Mucosa of descending colon (tissue), 3 donors: ENCODE measurements at regions not wholly inside any gene's neighbourhood (a gene's known extent, or its start where the extent isn't known, plus 50 kb on each side); places are given as distances from the start of the nearest gene placed in this dataset.
A peak's percentile ranks its signal among the peaks of the same experiment; 100 is the strongest.

Experiments used
- ATAC-seq: fragments of 200-7000 bp; cut with Tn5 transposase; one replicate; pipeline ENCODE4 v1.9.1; 2020; ENCODE audit warnings: mild to moderate bottlenecking, moderate library complexity
- DNase-seq, 3 donors: peaks; one replicate each; pipeline ENCODE4 v3.0.0-alpha.2; 2020
- H3K36me3 ChIP-seq: fragments of 200-600 bp; one replicate; pipeline ENCODE4 v1.8.0; 2021; ENCODE audit warnings: low read depth, mild to moderate bottlenecking
- H3K4me1 ChIP-seq: fragments of 200-600 bp; one replicate; pipeline ENCODE4 v1.8.0; 2021; ENCODE audit warnings: low read depth, mild to moderate bottlenecking
- H3K4me3 ChIP-seq: fragments of 200-600 bp; one replicate; pipeline ENCODE4 v1.8.0; 2021; ENCODE audit warnings: mild to moderate bottlenecking
- H3K9me3 ChIP-seq: fragments of 200-600 bp; one replicate; pipeline ENCODE4 v1.8.0; 2021; ENCODE audit warnings: mild to moderate bottlenecking
- CTCF ChIP-seq: fragments of 200-600 bp; IDR thresholded peaks from one replicate; pipeline ENCODE4 v1.8.0; 2022; ENCODE audit warnings: antibody characterized with exemption, mild to moderate bottlenecking
- intact Hi-C, 2 donors: fragments of 100-400 bp; cut with DNase I in 1 of 2; cut with micrococcal nuclease in 1 of 2; formaldehyde crosslinking; loops; one replicate each; pipeline versions ENCODE4 v1.11.0 to v1.11.1; 2022; cut with DNase I, micrococcal nuclease
- donor health status: DM: no; HTN: no; CAD: no; lungs with moderate emphysema.
- donor health status: DM: no; HTN: no; CAD: no.
- donor health status: DM: no; HTN: yes; CAD: no.

GRCh38 chr2:177327009-177327408, 62.5 kb upstream of the NFE2L2 start:
- no peak for ATAC-seq
- TF ChIP-seq CTCF, result no peak
- intact Hi-C loops, result no loop called here
- Histone ChIP-seq H3K36me3 (no peaks in the 10 kb centered on the region), H3K4me3 (no peak overlapping the region), H3K9me3 (no peaks in the 10 kb centered on the region), H3K4me1 (peaks cover 25% of the 10 kb centered on the region)
- DNase-seq, result no peak

GRCh38 chr2:177328056-177328455, 63.5 kb upstream of the NFE2L2 start:
- Histone ChIP-seq H3K4me3 (no peak overlapping the region), H3K36me3 (no peaks in the 10 kb centered on the region), H3K4me1 (peaks cover 18% of the 10 kb centered on the region), H3K9me3 (no peaks in the 10 kb centered on the region)
- TF ChIP-seq CTCF, result no peak
- ATAC-seq, result peak; percentile 54
- intact Hi-C loops, result no loop called here
- no peak for DNase-seq

GRCh38 chr2:177329064-177329463, 63.5 kb upstream of the AGPS start:
- Histone ChIP-seq H3K36me3 (no peaks in the 10 kb centered on the region), H3K4me3 (no peak overlapping the region), H3K4me1 (peaks cover 9% of the 10 kb centered on the region), H3K9me3 (no peaks in the 10 kb centered on the region)
- ATAC-seq, result no peak
- intact Hi-C loops, result no loop called here
- no peak for TF ChIP-seq CTCF
- no peak for DNase-seq

- ATAC-seq (no peak), DNase-seq (no peak)
- intact Hi-C loops, result loop anchor here (5.0 to 10.0 kb wide), 3 partner anchors 83 to 169 kb away; no protein-coding TSS in a partner anchor
- Histone ChIP-seq H3K4me3 (no peak overlapping the region), H3K9me3 (no peaks in the 10 kb centered on the region), H3K4me1 (peaks cover 3% of the 10 kb centered on the region), H3K36me3 (no peaks in the 10 kb centered on the region)
- TF ChIP-seq CTCF, result no peak
Measured at GRCh38 chr2:177331466-177331997, 61.0 kb upstream of the AGPS start.

- ATAC-seq (peak; percentile 85), DNase-seq (peak in 1 of 3 donors; percentile 74)
- intact Hi-C loops, result loop anchor here (2.0 to 10.0 kb wide), 4 partner anchors 70 to 170 kb away; no protein-coding TSS in a partner anchor
- no peaks in the 10 kb centered on the region for H3K36me3 ChIP-seq
- H3K9me3 ChIP-seq, result no peaks in the 10 kb centered on the region
- H3K4me1 ChIP-seq, result peaks cover 3% of the 10 kb centered on the region
- TF ChIP-seq CTCF, result no peak
- H3K4me3 ChIP-seq, result no peak overlapping the region
Measured at GRCh38 chr2:177332026-177332991, 60.3 kb upstream of the AGPS start.
